Stimulated activated naive CD4-positive, alpha-beta T cell treated with Interleukin-2 at 50 U/mL for 16 hours (primary cell): ENCODE measurements at regions not wholly inside any gene's neighbourhood (a gene's known extent, or its start where the extent isn't known, plus 50 kb on each side); places are given as distances from the start of the nearest gene placed in this dataset.

ENCODE experiments used
- DNase-seq: peaks from one replicate; lab custom pipeline; 2025; lab: John Stamatoyannopoulos, UW

GRCh38 chr16:89043636-89044417 is 49.8 kb upstream of the ACSF3 start:
- DNase-seq, result no peak
